ENCODE measurements at regions not wholly inside any gene's neighbourhood (a gene's known extent, or its start where the extent isn't known, plus 50 kb on each side); places are given as distances from the start of the nearest gene placed in this dataset.

DNA sequence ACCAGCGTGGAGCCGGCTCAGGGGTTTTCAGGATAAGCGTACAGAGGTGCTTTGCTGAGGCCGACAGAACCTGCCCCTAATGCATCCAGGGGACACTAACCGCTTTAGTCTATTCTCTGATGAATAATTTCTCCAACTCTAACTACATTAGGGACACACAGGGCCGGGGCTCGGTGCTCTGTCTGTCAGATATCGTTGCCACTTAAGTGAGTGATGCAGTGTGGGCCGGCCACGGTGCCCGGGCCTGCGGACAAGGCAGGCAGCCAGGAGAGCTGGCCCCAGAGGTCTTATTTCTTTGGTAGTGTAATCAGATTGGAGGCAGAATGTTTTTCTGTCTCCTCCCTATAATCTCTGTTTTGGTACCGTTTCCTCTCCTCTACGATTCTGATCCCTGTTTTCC is 62.7 kb downstream of the ADRA2A start:
- TF ChIP-seq MAZ (IDR thresholded peaks at IDR 0.05; ENCODE audit: borderline replicate concordance, low read depth, low read length) (no peak), RAD21 (IDR thresholded peaks at IDR 0.05; ENCODE audit: low read length) (no peak), BHLHE40 (IDR thresholded peaks at IDR 0.05; ENCODE audit: low read depth, low read length) (no peak), CEBPB (IDR thresholded peaks at IDR 0.05; ENCODE audit: low read depth, low read length) (no peak), SMC3 (IDR thresholded peaks at IDR 0.05; ENCODE audit: low read depth, low read length) (no peak), RFX5 (IDR thresholded peaks at IDR 0.05; ENCODE audit: low read depth, low read length) (no peak), NFE2L2 (IDR thresholded peaks at IDR 0.05; ENCODE audit: low read depth, low read length) (no peak), FOS (IDR thresholded peaks at IDR 0.05; ENCODE audit: low read depth, low read length) (no peak), MAFK (IDR thresholded peaks at IDR 0.05; ENCODE audit: low read depth, low read length) (no peak), CHD1 (IDR thresholded peaks at IDR 0.05; ENCODE audit: low read depth, low read length) (no peak)
- TF ChIP-seq, protein P1, sequence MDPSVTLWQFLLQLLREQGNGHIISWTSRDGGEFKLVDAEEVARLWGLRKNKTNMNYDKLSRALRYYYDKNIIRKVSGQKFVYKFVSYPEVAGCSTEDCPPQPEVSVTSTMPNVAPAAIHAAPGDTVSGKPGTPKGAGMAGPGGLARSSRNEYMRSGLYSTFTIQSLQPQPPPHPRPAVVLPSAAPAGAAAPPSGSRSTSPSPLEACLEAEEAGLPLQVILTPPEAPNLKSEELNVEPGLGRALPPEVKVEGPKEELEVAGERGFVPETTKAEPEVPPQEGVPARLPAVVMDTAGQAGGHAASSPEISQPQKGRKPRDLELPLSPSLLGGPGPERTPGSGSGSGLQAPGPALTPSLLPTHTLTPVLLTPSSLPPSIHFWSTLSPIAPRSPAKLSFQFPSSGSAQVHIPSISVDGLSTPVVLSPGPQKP (IDR thresholded peaks at IDR 0.05; ENCODE audit: borderline replicate concordance, low read depth, low read length) = no peak
- TF ChIP-seq, protein P2, sequence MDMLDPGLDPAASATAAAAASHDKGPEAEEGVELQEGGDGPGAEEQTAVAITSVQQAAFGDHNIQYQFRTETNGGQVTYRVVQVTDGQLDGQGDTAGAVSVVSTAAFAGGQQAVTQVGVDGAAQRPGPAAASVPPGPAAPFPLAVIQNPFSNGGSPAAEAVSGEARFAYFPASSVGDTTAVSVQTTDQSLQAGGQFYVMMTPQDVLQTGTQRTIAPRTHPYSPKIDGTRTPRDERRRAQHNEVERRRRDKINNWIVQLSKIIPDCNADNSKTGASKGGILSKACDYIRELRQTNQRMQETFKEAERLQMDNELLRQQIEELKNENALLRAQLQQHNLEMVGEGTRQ (IDR thresholded peaks at IDR 0.05; ENCODE audit: low read depth, low read length) = no peak
- Histone ChIP-seq H3K27ac (ENCODE audit: insufficient read depth, low read length) (no peak overlapping the region), H2AFZ (replicated peaks; ENCODE audit: low read length, poor library complexity) (no peak overlapping the region), H3K56ac (ENCODE audit: extremely low read depth, insufficient read depth, low read length) (no peak overlapping the region), H3K9ac (ENCODE audit: low read depth, low read length) (no peak overlapping the region), H3K27me3 (ENCODE audit: control insufficient read depth, insufficient read depth, low read length) (no peaks in the 10 kb centered on the region), H3K79me1 (ENCODE audit: low read depth in 1 of 2, low read length in 2 of 2) (no peaks in the 10 kb centered on the region), H4K20me1 (ENCODE audit: insufficient read depth, low read length) (no peaks in the 10 kb centered on the region), H4K91ac (ENCODE audit: insufficient read depth, low read depth, low read length) (no peak overlapping the region), H3K4me1 (ENCODE audit: control insufficient read depth, insufficient read depth, low read length) (no peaks in the 10 kb centered on the region), H3K4me3 (ENCODE audit: insufficient read depth, low read depth, low read length) (no peak overlapping the region), H3K36me3 (ENCODE audit: control insufficient read depth, insufficient read depth, low read length) (no peaks in the 10 kb centered on the region), H3K4me2 (ENCODE audit: low read depth, low read length) (no peak overlapping the region), H2BK5ac (ENCODE audit: low read depth, low read length, poor library complexity, severe bottlenecking) (no peak overlapping the region), H3K18ac (ENCODE audit: low read depth, low read length) (no peak overlapping the region), H2AK9ac (replicated peaks; ENCODE audit: low read depth, low read length, poor library complexity) (no peak overlapping the region), H2AK5ac (ENCODE audit: low read depth, low read length) (no peak overlapping the region), H2BK15ac (ENCODE audit: low read depth, low read length) (no peak overlapping the region), H3K4ac (ENCODE audit: low read depth, low read length) (no peak overlapping the region), H3K23ac (ENCODE audit: low read depth, low read length) (no peak overlapping the region), H4K8ac (ENCODE audit: low read depth in 2 of 2, low read length in 2 of 2) (no peak overlapping the region), H3K14ac (replicated peaks; ENCODE audit: low read depth, low read length) (no peak overlapping the region), H3K9me1 (ENCODE audit: insufficient read depth, low read length) (no peaks in the 10 kb centered on the region), H2BK120ac (ENCODE audit: low read depth, low read length) (no peak overlapping the region), H4K5ac (ENCODE audit: low read depth, low read length) (no peak overlapping the region), H3K9me3 (ENCODE audit: control insufficient read depth, insufficient read depth, low read length) (no peaks in the 10 kb centered on the region), H2BK20ac (ENCODE audit: low read depth, low read length) (no peak overlapping the region)
- ATAC-seq (ENCODE audit: low read depth) (no peak), DNase-seq (no peak)
- 82% methylated on average over 2 of the region's 14 CpGs; no CpG with 5 or more reads in 1 of the 2 experiments for WGBS, 2 experiments (ENCODE audit: extremely low coverage in 2 of 2, insufficient read length in 1 of 2)
- dilution Hi-C loops (cut with HindIII; ENCODE audit: low sequenced_read_pairs, unreplicated experiment) = no loop called here
- in situ Hi-C loops (cut with MboI; ENCODE audit: low sequenced_read_pairs) = no loop called here
- POLR2A ChIA-PET (ENCODE audit: unreplicated experiment) = no interaction called here
- CTCF ChIA-PET = no interaction called here
- intact Hi-C loops (cut with micrococcal nuclease) = no loop called here
- no TSS peak for BruUV-seq (replicated peaks)
